GM19025 (cell line): ENCODE measurements at regions not wholly inside any gene's neighbourhood (a gene's known extent, or its start where the extent isn't known, plus 50 kb on each side); places are given as distances from the start of the nearest gene placed in this dataset.

ENCODE experiments used
- ATAC-seq: cut with Tn5 transposase; IDR thresholded peaks from one replicate; pipeline ENCODE4 v1.9.1; 2021; ENCODE audit warnings: mild to moderate bottlenecking, low read depth, moderate library complexity; ENCODE audit not compliant: unreplicated experiment

DNA sequence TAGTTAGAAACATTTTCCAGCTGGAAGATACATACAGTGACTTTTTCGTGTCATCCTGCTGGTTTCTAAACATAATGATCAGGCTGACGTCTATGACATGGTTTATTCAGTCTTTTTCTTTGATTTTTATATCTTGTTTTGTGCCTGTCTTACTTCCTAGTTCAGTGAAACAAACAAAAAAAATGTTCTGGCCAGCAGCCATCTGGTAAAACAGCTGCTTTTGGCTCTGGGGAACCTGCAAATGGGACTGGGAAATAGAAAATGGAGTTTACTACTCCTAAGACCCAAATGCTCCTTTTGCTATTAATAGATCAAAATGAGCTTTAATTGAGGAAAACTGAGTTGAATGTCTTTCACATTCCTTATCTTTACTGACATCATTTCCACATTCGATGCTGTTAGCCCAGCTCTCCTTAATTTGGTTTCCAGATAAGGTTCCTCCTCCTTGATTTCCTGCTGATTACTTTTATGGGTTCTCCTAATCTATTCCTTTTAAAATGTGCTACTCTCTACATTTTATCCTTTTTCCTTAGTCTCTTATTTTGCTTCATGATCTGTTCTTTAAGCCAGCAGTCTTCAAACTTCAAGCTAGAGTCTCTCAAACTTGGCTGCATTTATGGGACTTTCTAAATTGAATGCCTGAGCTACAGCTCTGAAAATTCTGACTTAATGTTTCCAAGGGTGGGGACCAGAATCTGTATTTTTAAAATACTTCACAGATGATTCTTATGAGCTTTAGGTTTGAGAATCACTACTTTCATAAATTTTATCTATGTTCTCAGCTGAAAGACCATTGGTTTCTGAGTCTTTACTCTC, 499.5 kb downstream of the ANKRD50 start:
- ATAC-seq, result no peak

DNA sequence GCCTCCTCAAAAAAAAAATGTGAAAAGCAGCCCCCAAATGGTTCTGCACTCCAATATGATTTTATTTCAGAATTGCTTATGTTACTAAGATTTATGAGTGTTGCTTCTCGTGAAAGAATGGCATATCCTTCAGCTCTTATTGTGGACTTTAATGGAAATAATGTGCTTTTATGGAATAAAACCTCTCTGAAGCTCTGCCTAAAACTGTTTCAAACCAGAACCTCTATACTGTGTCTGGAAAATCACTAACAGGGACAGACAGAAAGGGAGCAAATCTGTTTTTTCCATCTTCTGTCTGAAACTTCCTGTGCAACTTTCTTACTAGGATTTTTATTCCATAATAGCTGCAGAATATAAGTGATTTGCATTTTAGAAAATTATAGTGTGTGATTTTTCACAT, 493.1 kb downstream of the ANKRD50 start:
- no peak for ATAC-seq

DNA sequence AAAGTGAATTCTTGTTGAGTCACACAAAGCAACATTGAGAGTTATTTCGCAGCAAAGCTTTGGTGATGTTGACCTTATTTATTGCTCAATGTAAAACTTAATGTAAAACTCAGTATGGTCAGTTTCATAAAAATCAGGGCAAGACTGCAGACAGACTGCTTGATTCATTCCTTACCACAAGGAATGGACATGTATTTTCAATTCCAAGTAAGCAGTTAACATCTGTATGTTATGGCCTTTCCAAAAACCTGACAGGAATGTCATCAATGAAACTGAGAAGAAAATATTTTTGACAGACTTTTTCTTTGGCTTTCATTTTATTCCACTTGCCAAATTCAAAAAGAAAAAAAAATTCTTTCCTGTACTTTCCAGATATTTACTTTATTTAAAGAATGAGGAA, 488.3 kb downstream of the ANKRD50 start:
- ATAC-seq, result no peak

DNA sequence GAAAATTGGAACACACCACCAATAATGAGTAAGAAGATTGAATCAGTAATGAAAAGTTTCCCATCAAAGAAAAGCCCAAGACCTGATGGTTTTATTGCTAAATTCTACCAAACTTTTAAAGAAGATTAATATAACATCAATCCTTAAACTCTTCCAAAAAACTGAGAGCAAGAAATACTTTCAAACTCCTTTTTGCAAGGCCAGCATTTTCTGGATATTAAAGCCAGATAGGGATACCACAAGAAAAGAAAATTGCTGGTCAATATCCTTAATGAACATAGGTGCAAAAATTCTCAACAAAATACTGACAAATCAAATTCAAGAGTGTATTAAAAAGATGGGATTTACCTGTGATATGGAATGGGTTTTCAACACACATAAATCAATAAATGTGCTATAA, 484.6 kb downstream of the ANKRD50 start:
- ATAC-seq, result no peak

DNA sequence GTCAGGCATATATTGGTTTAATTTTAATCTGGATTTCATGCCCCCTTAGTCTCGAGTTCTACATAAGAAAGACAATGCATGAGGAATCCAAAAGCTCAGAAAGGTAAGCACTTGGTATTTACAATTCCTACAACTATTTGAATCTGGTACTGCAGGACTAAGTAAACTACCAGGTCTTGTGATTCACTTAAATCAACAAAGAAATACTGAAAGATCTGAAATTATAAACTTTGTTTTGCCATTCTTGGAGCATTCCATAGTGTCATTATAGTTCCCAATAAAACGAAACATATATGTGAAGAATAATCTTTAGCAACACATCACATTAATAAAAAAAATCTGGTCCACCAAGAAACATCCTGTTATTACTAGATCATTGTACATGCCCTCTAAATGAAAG, 482.3 kb downstream of the ANKRD50 start:
- no peak for ATAC-seq

DNA sequence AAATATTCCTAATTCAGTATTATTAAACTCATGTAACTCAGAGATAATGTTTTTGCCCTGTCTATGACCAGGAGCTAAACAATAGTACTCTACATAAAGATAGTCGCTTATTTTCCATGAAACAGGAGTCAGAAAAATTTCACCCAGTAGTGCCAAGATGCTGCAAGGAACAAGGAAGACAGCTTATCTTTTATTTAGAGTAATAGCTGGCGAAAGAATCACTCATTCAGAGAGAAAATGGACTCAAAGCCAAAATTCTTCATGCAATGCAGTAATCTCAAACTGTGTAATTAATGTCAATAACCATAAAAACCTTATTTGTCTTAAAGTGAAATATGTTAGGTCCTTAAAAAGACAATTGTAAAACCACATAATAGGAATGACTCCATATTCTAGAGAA, 477.8 kb downstream of the ANKRD50 start:
- ATAC-seq, result no peak

DNA sequence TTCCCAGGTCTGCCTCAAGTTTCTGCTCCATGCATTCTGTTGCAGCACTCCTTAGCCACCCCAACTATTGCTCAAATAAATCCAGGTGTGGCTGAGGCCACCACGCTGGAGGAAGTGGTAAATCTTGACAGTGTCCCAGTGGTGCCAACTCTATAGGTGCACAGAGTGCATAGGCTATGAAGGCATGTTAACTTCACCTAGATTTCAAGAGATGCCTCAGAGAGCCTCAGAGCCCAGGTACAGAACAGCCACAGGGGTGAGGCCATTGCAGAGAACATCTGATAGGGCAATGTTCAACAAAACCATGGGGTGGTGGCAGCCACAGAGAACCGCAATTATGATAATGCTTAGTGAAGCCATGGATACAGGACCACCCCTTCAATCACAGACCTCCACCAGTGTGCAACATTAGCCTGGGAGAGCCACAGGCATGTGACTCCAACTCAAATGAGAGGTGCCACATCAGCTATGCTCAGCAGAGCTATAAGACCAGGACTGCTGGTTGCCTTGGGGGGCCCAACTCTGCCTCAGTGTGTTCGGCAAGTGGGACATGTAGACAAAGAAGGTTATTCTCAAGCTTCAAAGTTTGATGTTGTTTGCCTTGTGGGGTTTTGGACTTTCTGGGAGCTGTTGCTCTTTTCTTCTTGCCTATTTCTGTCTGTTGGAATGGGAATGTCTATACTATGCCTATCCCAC, 468.7 kb downstream of the ANKRD50 start:
- ATAC-seq, result no peak

DNA sequence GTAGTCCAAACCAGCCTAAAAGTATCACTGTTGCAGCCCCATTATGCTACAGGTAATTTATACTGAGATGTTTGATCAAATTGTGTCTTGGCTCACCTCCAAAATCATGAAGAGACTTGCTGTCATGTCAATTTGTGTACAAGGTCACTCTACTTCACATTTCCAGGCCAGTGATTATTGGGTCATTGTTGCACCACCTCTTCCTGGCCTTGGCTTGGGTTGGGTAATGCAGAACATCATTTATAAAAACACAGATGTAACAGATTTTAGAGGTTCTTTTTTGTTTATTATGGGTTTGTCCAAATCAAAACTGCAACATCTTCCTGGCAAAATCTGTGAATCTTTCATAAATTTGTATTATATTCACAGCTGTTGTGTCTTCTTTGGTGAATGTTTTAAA, 459.5 kb downstream of the ANKRD50 start:
- no peak for ATAC-seq

DNA sequence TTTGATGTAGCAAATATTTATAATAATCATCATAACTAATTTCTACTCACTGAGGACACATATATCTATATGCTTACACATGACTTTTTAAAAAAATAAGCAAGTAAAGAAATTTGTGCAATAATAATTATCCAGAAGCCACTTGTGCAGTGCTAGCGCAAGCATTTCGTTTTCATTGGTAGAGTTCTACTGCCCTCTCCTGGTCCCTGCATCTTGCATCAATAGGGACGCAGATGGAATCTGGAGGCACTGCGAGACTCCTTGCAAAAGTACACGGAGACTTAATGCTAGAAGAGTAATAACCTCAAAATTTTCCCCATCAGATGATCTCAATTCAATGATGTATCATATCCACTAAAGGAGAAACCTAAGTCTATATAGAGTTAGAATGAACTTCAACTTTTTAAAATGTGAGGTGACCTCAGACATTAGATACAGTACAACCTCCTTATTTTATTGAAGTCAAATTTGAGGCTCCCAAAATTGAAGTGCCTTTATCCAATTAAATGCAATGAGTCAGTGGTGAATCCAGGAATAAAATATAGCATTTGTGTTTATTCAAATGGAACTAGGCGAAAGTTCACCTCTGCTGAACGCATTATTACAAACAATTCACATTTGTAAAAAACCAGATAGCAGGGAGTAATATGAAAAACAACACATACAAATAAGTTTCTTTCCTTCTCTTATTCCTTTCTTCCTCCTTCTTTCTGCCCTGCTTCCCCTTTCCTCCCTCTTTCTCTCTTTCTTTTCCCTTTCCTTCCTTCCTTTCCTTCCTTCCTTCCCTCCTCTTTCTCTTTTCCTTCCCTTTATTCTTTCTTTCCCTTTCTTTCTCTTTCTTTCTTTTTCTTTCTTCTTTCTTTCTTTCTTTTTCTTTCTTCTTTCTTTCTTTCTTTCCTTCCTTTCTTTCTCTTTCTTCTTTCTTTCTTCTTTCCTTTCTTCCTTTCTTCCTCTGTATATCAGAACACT, 450.0 kb downstream of the ANKRD50 start:
- ATAC-seq, result peak; percentile 82

DNA sequence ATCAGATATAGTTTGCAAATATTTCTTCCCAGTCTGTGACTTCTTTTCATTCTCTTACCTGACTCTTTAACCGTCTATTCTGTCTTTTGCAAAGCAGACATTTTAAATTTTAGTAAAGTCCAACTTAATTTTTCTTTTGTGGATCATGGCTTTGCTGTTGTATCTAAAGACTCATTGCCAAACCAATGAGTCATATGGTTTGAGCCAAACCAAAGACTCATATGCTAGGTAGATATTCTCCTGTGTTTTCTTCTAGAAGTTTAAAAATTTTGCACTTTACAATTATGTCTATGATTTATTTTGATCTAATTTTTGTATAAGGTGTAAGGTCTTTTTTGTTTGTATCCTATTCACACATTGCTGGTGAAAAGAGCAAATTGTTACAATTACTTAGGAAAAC, 446.8 kb downstream of the ANKRD50 start:
- ATAC-seq, result no peak

DNA sequence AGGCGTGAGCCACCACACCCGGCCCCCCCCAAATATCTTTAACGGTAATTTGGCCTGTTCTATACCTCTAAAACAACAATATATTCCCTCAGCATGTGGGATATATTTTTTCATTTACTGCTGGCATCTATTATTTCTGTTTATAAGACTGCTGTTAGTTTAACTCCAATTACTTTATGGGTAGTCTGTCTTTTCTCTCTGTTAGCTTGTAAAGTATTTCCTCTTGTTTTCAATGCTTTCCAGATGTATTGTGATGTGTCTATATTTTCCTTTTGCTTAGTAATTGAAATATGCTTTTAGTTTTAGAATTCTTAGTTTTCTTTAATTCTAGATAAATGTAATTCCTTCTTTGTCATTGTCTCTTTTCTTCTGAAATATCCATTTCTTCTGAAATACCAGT, 445.8 kb downstream of the ANKRD50 start:
- no peak for ATAC-seq

DNA sequence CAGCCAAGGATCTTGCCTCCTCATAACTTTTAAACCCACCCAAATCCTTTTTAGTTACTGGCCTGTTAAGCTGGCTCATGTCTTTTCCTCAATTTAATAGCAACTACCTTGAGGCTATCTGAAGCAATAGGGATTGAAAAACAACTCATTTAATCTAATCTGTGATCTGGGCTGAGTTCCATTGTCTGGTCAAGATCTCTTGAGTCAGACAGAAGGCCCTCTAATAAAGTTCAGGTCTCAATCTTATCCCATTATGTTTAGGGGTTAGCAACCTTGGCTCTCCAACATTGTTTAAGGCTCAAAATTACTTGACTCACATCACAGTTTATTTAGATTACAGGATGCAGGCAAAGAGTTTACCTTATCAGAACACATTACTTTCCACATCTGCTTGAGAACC, 436.1 kb downstream of the ANKRD50 start:
- no peak for ATAC-seq

DNA sequence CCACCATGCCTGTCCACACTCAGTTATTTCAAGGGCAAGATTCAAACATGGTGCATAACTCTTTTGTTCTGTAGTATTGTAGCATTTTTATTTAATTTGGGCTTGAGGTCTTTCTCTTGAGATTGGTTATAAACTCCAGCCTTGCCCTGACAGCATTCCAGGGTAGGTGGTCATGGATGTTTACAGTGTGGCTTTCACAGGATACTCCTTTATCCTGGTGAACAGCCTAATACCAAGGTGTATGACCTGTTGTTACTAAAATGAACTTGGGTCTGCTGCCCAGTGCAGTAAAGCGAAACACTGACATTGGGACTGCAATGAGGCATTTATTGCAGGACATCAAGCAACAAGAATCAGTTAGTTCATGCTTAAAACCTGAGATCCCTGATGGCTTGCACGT, 434.8 kb downstream of the ANKRD50 start:
- no peak for ATAC-seq

DNA sequence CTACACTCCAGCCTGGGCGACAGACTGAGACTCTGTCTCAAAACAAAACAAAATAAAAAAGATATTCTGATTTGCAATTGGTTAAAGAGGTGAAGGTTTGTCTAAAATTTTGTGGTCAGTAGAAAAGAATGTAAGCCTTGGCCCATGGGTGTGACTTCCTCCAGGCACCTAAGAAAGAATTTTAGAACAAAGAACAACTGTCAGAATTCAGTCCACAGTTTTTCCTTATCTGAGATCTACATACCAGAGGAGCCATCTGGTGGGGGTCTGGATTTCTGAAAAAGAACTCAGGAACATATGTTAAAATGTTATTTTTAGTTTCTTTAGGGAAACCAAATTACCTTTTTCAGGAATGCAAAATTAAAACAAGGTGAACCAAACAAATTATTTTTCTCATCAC, 434.1 kb downstream of the ANKRD50 start:
- ATAC-seq, result no peak

DNA sequence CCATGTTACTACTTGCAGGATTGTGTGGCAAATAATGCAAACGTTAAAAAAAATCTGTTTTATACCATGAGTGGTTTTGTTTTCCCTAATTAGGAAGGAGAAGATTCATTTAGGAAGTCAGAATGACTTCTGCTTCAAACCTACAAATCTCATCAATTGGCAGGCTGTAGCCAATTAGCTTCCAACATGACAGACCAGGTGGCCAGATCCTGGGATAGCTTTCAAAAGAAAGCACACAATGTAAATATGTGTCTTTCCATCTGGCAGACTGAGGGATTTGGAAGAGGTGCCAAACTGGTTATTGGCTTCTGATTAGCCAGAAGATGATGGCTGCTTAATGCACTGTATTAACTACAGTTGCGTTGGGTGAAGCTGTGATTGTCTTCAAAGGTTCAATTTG, 432.8 kb downstream of the ANKRD50 start:
- ATAC-seq, result no peak

DNA sequence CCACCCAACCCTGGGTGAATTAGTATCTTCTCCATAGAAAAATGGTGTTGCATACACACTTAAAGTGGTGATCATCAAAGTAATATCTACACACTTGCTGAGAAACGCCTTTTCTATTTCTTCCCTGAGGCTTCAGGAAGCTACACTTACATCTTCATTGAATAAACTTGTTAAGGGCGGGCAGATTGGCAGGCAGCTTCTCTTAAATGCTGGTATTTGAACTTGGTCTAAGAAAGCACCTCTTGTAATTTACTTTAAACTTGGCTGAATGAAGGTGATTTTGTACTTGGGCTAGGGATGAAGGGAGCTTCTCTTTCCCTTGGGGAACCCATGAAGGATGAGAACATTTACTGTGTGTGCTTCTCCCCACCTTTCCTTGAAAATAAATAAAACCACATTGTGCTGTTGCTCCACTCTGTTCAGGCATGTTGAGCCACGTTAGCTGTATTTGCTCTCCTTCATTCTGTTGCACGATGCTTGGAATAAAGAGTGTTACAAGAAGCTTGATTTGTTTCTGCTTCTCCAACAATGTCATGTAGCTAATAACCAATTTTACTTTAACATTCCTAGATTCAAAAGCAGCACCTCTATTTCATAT, 430.1 kb downstream of the ANKRD50 start:
- ATAC-seq, result no peak

DNA sequence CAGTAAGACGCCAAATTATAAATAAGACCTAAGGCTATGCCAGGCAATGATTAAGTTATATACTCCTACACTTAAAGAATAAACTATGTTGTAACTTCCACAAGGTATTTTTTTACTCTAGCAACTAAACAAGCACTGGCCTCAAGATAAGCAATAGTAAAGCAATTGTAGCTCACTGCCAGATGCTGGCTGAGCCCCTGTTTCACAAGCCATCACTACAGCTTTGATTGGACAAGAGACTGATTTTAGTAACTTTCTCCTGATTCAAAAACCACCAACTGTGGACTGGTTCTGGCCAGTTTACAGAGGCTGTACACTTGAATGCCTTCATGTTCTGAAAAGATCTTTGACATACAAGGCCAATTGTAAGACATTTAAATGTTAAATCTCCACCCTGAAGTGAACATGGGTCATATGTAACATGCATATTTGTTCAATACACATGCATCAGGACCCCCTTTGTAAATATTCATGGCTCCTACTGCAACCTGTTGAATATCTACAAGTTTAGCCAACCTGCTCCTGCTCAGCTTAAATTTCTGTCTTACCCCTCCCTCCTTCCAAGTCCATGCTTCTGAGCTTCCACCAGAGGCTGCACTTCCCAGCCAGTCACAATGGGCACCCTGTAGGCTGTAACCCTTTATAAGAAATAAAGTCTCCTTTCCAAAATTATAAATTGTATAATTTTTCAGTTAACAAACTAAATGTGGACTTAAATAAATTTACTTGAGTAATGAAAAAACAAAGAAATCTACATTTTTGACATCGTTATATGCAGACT, 423.6 kb downstream of the ANKRD50 start:
- ATAC-seq, result no peak

DNA sequence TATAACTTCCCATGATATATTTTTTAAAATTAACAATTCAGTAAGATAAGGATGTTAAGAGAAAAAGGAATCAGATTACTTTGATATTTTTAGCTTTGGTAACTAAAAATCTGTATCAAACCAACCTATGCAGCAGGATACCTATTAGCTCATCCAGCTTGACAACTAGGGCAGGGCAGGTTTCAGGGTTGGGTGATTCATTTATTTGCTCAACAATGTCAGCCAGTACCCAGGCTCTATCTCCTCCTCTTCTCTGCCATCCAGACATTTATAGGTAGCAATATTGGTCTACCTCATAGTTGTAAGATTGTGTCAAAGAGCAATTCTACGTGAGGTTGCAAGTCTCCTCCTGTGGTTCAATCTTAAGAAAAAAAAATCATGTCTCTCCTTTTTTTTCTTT, 421.9 kb downstream of the ANKRD50 start:
- no peak for ATAC-seq

DNA sequence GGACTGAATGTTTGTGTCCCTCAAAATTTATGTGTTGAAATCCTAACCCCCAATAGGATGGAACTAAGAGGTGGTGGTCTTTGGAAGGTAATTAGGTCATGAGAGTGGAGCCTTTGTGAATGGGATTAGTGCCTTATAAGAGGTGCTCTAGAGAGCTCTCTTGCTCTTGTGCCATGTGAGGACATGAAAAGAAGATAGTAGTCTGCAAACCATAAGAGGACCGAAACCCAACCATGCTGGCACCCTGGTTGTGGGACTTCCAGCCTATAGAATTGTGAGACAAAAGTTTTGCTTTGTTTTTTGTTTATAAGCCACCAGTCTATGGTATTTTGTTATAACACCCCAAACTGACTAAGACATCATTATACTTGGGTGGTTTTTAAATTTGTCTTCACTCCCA, 417.1 kb downstream of the ANKRD50 start:
- ATAC-seq, result no peak

DNA sequence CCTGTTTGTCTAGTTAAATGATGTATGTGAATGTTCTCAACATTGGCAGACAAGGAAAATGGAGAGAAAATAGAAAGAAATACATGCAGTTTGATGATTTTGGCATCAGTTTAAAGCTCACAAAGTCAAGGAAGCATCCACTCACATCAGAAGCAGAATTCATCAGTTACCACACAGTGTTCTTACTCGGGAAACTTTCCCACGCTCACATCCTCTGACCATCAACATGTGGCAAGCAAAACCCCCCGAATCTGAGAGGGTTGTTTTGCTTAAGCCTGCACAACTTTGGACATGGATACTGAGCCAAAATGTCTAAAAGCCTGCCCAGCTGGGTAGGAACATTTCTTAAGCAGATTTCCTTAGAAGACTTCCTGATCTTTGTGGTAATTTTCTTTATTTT, 407.6 kb downstream of the ANKRD50 start:
- no peak for ATAC-seq
